ENCODE measurements at regions not wholly inside any gene's neighbourhood (a gene's known extent, or its start where the extent isn't known, plus 50 kb on each side); places are given as distances from the start of the nearest gene placed in this dataset.

GRCh38 chr5:91240175-91240574 is 142.9 kb downstream of the ARRDC3 start:
- TF ChIP-seq POLR2AphosphoS5 (IDR thresholded peaks at IDR 0.05), result no peak
- no peak for TF ChIP-seq CTCF (IDR thresholded peaks at IDR 0.05)
- no peak for TF ChIP-seq POLR2A (IDR thresholded peaks at IDR 0.05)
